ENCODE measurements at regions not wholly inside any gene's neighbourhood (a gene's known extent, or its start where the extent isn't known, plus 50 kb on each side); places are given as distances from the start of the nearest gene placed in this dataset.

DNA sequence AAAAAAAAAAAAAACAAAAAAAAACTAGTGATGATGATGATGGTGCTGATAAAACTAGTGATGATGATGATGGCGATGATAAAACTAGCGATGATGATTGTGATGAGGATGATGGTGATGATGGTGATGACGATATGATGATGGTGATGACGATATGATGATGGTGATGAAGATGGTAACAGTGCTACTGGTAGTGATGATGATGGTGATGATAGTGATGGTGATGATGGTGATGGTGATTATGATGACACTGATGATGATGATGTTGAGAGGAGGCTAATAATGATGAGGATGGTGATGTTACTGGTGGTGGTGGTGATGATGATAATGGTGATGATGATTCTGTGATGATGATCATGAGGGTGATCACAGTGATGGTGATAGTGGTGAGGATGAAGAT lies 345.5 kb upstream of the CDH4 start:
- peaks cover 4% of the 10 kb centered on the region for H3K9me3 ChIP-seq (ENCODE audit: control insufficient read depth, low read length)
- H3K4me1 ChIP-seq (ENCODE audit: control insufficient read depth in 1 of 2, insufficient read depth in 2 of 2, low read length in 2 of 2), result no peaks in the 10 kb centered on the region
- no peaks in the 10 kb centered on the region for H3K36me3 ChIP-seq (ENCODE audit: control insufficient read depth in 1 of 2, insufficient read depth in 2 of 2, low read length in 1 of 2)
- intact Hi-C loops (cut with DNase I), result no loop called here
- H3K27ac ChIP-seq (ENCODE audit: low read depth in 1 of 2, low read length in 2 of 2), result no peak overlapping the region
- ATAC-seq (ENCODE audit: low FRiP score) (no peak), DNase-seq (no peak)
- no peaks in the 10 kb centered on the region for H3K27me3 ChIP-seq (ENCODE audit: control insufficient read depth in 1 of 2, insufficient read depth in 2 of 2, low read length in 1 of 2)
- 90 to 91% methylated on average over 4 of the region's 4 CpGs for WGBS, 2 donors
- no peak overlapping the region for H3K4me3 ChIP-seq (ENCODE audit: low read length in 2 of 2)

DNA sequence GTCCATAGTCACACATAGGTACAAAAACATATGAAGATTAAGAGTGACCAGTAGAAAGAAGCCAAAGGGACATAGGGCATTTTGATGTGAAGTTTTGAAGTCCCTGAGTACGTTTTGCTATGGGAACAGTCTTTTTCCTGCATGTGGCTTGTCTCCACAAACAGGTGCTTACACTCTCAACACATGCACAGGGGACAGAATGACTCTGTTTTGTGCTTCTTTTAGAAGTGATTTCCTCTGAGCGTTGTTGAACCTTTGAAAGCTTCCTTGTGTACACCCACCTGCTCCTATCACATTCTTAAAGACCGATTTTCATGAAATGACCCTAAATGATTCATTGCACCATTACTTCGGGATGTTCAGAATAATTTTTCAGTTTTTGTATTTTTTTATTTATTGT lies 338.8 kb upstream of the CDH4 start:
- 69 to 72% methylated on average over 4 of the region's 4 CpGs for WGBS, 2 donors
- Histone ChIP-seq H3K9me3 (ENCODE audit: control insufficient read depth, low read length) (no peaks in the 10 kb centered on the region), H3K4me3 (ENCODE audit: low read length in 2 of 2) (no peak overlapping the region), H3K27ac (ENCODE audit: low read depth in 1 of 2, low read length in 2 of 2) (no peak overlapping the region), H3K4me1 (ENCODE audit: control insufficient read depth in 1 of 2, insufficient read depth in 2 of 2, low read length in 2 of 2) (no peaks in the 10 kb centered on the region), H3K36me3 (ENCODE audit: control insufficient read depth in 1 of 2, insufficient read depth in 2 of 2, low read length in 1 of 2) (no peaks in the 10 kb centered on the region), H3K27me3 (ENCODE audit: control insufficient read depth in 1 of 2, insufficient read depth in 2 of 2, low read length in 1 of 2) (no peaks in the 10 kb centered on the region)
- intact Hi-C loops (cut with DNase I), result no loop called here
- no peak for DNase-seq
- ATAC-seq (ENCODE audit: low FRiP score), result no peak

DNA sequence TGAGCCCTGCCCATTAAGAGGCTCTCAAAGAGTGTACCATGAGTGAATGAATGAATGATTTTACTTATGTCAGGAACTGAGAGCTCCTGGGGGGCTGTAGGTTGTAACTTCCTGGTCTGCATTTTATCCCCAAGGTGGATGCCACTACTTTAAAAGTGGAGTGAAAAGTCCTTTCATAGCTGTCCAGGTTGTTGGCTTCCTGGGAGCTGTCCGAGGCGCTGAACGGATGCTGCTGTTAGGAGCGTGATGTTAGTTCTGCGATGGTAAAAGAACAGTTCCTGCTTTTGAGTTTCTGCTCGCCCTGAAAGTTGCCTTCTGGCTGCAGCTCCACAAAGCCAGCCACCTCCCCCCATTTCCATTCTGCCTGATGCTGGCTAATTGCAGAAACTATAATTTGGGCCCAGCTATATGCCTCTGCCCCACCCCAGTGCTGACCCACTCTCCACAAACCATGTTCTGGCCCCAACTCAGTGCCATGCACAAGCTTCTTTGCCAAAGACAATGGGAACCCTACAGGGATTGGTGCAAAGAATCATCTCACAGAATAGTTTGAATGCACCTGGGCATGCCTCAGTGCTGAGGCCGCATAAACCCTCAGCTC lies 330.9 kb upstream of the CDH4 start:
- H3K9me3 ChIP-seq (ENCODE audit: control insufficient read depth, low read length), result no peaks in the 10 kb centered on the region
- WGBS, 2 donors, result 40 to 45% methylated on average over 7 of the region's 7 CpGs
- H3K4me3 ChIP-seq (ENCODE audit: low read length in 2 of 2), result no peak overlapping the region
- no peak overlapping the region for H3K27ac ChIP-seq (ENCODE audit: low read depth in 1 of 2, low read length in 2 of 2)
- H3K4me1 ChIP-seq (ENCODE audit: control insufficient read depth in 1 of 2, insufficient read depth in 2 of 2, low read length in 2 of 2), result no peaks in the 10 kb centered on the region
- no peaks in the 10 kb centered on the region for H3K27me3 ChIP-seq (ENCODE audit: control insufficient read depth in 1 of 2, insufficient read depth in 2 of 2, low read length in 1 of 2)
- H3K36me3 ChIP-seq (ENCODE audit: control insufficient read depth in 1 of 2, insufficient read depth in 2 of 2, low read length in 1 of 2), result no peaks in the 10 kb centered on the region
- no peak for DNase-seq
- ATAC-seq (ENCODE audit: low FRiP score), result no peak
- intact Hi-C loops (cut with DNase I), result no loop called here

DNA sequence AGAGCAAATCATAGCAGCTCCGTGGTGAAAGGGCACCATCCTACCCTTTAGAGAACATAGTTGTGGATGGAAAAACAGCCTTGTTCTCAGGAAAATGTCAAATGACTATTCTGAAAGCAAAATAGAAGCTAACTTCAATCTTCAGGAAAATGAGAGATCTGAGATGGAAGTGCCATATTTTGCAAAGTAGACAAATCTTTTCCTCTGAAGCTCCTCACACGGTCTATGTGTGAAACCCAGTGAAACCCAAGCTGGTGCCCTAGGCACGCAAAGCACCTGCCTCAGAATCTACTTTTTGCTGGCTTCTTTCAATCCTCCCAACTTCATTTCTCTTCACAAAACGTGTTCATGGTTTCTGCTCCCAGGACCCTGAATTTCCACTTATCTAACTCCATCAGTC lies 325.2 kb upstream of the CDH4 start:
- H3K36me3 ChIP-seq (ENCODE audit: control insufficient read depth in 1 of 2, insufficient read depth in 2 of 2, low read length in 1 of 2), result no peaks in the 10 kb centered on the region
- no peaks in the 10 kb centered on the region for H3K27me3 ChIP-seq (ENCODE audit: control insufficient read depth in 1 of 2, insufficient read depth in 2 of 2, low read length in 1 of 2)
- no peaks in the 10 kb centered on the region for H3K9me3 ChIP-seq (ENCODE audit: control insufficient read depth, low read length)
- ATAC-seq (ENCODE audit: low FRiP score), result no peak
- DNase-seq, result no peak
- H3K27ac ChIP-seq (ENCODE audit: low read depth in 1 of 2, low read length in 2 of 2), result no peak overlapping the region
- no peaks in the 10 kb centered on the region for H3K4me1 ChIP-seq (ENCODE audit: control insufficient read depth in 1 of 2, insufficient read depth in 2 of 2, low read length in 2 of 2)
- 59 to 73% methylated on average over 4 of the region's 4 CpGs for WGBS, 2 donors
- no peak overlapping the region for H3K4me3 ChIP-seq (ENCODE audit: low read length in 2 of 2)
- intact Hi-C loops (cut with DNase I), result no loop called here

DNA sequence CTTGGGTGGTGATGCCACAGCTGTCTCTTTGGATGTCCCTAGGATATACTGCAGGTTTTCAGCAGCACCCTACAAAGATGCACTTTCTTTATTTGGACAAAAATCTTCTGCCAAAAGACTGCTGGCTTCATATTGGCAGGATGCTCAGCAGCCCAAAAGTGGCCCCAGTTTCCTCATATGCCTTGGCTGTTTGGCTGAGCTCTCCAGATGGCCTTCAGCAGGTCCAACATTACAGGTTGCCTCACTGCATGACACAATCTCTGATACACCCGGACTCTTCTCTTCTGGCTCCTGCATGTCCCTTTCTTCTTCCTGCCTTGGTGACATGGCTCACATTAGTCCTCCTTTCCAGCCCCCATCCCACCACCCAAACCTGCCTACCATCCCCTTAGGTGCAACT lies 323.7 kb upstream of the CDH4 start:
- no peaks in the 10 kb centered on the region for H3K4me1 ChIP-seq (ENCODE audit: control insufficient read depth in 1 of 2, insufficient read depth in 2 of 2, low read length in 2 of 2)
- no peak overlapping the region for H3K4me3 ChIP-seq (ENCODE audit: low read length in 2 of 2)
- ATAC-seq (ENCODE audit: low FRiP score), result no peak
- WGBS, 2 donors, result 65 to 78% methylated on average over 1 of the region's 1 CpG
- H3K9me3 ChIP-seq (ENCODE audit: control insufficient read depth, low read length), result no peaks in the 10 kb centered on the region
- H3K27me3 ChIP-seq (ENCODE audit: control insufficient read depth in 1 of 2, insufficient read depth in 2 of 2, low read length in 1 of 2), result no peaks in the 10 kb centered on the region
- intact Hi-C loops (cut with DNase I), result no loop called here
- DNase-seq, result no peak
- no peaks in the 10 kb centered on the region for H3K36me3 ChIP-seq (ENCODE audit: control insufficient read depth in 1 of 2, insufficient read depth in 2 of 2, low read length in 1 of 2)
- H3K27ac ChIP-seq (ENCODE audit: low read depth in 1 of 2, low read length in 2 of 2), result no peak overlapping the region

DNA sequence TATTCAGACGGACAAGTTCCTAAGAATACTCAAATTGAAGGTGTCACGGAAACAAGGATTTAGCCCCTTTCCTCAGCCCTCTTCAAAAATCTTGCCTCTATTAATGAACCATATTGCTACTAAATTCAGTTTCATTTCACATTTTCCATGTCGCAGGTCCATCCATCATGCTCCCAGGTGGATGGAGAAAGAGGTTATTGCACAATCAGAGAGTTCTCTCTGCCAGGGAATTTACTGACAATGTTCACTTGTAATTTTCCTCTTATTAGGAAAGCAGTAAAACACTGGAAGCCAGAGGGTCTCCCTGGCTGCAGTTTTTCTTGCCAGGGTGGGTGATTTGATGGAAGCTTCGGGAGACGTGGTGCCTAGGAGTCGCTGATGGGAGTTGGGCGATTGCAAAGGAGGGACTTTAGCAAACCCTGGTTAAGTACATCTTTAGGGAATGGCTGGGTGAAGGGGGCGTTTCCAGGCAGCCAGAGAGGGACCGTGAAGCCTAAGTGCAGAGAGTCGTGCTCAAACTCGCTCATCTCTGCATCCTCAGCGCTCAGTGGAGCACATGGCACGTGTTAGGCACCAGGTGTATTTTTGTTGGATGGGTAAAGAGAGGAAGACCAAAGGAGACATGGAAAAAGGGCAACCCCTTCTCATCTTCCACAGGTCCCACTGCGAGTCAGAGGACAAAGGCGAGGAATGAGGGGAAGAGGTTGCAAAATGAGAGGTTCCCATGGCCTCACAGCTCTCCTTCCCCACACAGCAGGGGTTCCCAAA lies 321.9 kb upstream of the CDH4 start:
- no peaks in the 10 kb centered on the region for H3K36me3 ChIP-seq (ENCODE audit: control insufficient read depth in 1 of 2, insufficient read depth in 2 of 2, low read length in 1 of 2)
- intact Hi-C loops (cut with DNase I), result no loop called here
- no peaks in the 10 kb centered on the region for H3K4me1 ChIP-seq (ENCODE audit: control insufficient read depth in 1 of 2, insufficient read depth in 2 of 2, low read length in 2 of 2)
- DNase-seq (no peak), ATAC-seq (ENCODE audit: low FRiP score) (no peak)
- no peak overlapping the region for H3K27ac ChIP-seq (ENCODE audit: low read depth in 1 of 2, low read length in 2 of 2)
- H3K9me3 ChIP-seq (ENCODE audit: control insufficient read depth, low read length), result no peaks in the 10 kb centered on the region
- no peak overlapping the region for H3K4me3 ChIP-seq (ENCODE audit: low read length in 2 of 2)
- WGBS, 2 donors, result 73 to 76% methylated on average over 15 of the region's 15 CpGs
- no peaks in the 10 kb centered on the region for H3K27me3 ChIP-seq (ENCODE audit: control insufficient read depth in 1 of 2, insufficient read depth in 2 of 2, low read length in 1 of 2)

DNA sequence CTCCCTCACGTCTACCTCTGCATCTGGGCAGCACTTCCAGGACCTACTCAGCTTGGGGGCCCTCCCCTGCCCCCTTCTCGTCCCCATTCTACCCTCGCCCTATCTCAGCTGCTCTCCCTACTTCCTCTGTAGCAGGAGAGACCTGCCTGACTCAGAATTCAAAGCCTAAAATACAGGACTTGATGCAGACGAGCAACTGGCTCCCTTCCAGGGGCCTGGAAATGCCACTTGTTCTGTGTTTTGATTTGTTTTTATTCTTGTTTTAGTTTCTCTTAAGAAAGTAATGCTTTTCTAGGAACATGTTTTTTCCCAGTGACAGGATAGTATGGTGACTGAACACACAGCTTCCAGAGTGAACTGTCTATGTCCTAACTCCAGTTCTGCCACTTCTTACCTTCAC lies 320.4 kb upstream of the CDH4 start:
- Histone ChIP-seq H3K9me3 (ENCODE audit: control insufficient read depth, low read length) (no peaks in the 10 kb centered on the region), H3K4me3 (ENCODE audit: low read length in 2 of 2) (no peak overlapping the region), H3K27me3 (ENCODE audit: control insufficient read depth in 1 of 2, insufficient read depth in 2 of 2, low read length in 1 of 2) (no peaks in the 10 kb centered on the region), H3K36me3 (ENCODE audit: control insufficient read depth in 1 of 2, insufficient read depth in 2 of 2, low read length in 1 of 2) (no peaks in the 10 kb centered on the region), H3K4me1 (ENCODE audit: control insufficient read depth in 1 of 2, insufficient read depth in 2 of 2, low read length in 2 of 2) (no peaks in the 10 kb centered on the region), H3K27ac (ENCODE audit: low read depth in 1 of 2, low read length in 2 of 2) (no peak overlapping the region)
- intact Hi-C loops (cut with DNase I), result no loop called here
- ATAC-seq (ENCODE audit: low FRiP score), result no peak
- DNase-seq, result no peak
- 18 to 38% methylated on average over 4 of the region's 4 CpGs for WGBS, 2 donors

DNA sequence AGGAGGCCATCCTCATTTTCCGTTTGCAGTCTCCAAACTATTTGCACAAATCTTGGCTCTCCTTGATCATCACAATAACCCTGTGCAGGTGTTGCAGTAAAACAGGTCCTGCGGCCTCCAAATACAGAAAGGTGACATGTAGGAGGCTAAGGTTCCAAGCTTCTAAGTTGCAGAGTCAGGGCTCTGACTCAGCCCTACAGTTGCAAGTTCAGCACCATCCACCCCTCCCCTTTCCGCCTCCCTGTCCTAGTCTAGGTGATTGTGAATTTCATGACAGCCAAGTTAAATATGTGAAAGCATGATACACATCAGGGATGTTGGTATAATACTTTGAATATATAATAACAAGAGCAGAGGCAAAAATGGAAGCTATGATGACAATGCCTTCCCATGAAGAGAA lies 317.3 kb upstream of the CDH4 start:
- no peaks in the 10 kb centered on the region for H3K4me1 ChIP-seq (ENCODE audit: control insufficient read depth in 1 of 2, insufficient read depth in 2 of 2, low read length in 2 of 2)
- intact Hi-C loops (cut with DNase I), result no loop called here

DNA sequence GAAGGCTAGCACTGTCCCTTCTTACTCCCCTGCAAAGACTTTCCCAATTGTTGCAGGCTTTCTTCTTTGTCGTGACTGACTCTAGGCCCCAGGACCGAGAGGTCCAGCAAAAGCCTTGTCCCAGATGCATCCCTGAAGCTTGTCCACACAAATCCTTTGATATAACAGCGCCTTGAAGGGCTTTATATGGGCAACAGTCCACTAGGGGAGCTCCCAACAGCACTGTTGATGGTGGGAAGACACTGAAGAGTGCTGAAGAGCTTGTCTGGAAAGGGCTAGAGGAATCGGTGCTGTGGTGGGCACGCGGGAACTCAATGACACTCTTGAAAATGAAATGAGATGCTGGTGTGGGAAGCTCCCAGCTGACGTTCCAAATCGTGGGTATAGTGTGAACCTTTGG lies 316.1 kb upstream of the CDH4 start:
- Histone ChIP-seq H3K27ac (ENCODE audit: low read depth in 1 of 2, low read length in 2 of 2) (no peak overlapping the region), H3K4me3 (ENCODE audit: low read length in 2 of 2) (no peak overlapping the region), H3K9me3 (ENCODE audit: control insufficient read depth, low read length) (no peaks in the 10 kb centered on the region), H3K27me3 (ENCODE audit: control insufficient read depth in 1 of 2, insufficient read depth in 2 of 2, low read length in 1 of 2) (no peaks in the 10 kb centered on the region), H3K4me1 (ENCODE audit: control insufficient read depth in 1 of 2, insufficient read depth in 2 of 2, low read length in 2 of 2) (no peaks in the 10 kb centered on the region), H3K36me3 (ENCODE audit: control insufficient read depth in 1 of 2, insufficient read depth in 2 of 2, low read length in 1 of 2) (no peaks in the 10 kb centered on the region)
- intact Hi-C loops (cut with DNase I), result no loop called here
- ATAC-seq (ENCODE audit: low FRiP score) (no peak), DNase-seq (no peak)
- 72 to 74% methylated on average over 8 of the region's 8 CpGs for WGBS, 2 donors

More for the DNA sequence above, 317.3 kb upstream of the CDH4 start:
- no peak overlapping the region for H3K27ac ChIP-seq (ENCODE audit: low read depth in 1 of 2, low read length in 2 of 2)
- WGBS, 2 donors, result 80 to 82% methylated on average over 3 of the region's 3 CpGs
- DNase-seq (no peak), ATAC-seq (ENCODE audit: low FRiP score) (no peak)
- no peaks in the 10 kb centered on the region for H3K36me3 ChIP-seq (ENCODE audit: control insufficient read depth in 1 of 2, insufficient read depth in 2 of 2, low read length in 1 of 2)
- no peak overlapping the region for H3K4me3 ChIP-seq (ENCODE audit: low read length in 2 of 2)
- H3K27me3 ChIP-seq (ENCODE audit: control insufficient read depth in 1 of 2, insufficient read depth in 2 of 2, low read length in 1 of 2), result no peaks in the 10 kb centered on the region
- no peaks in the 10 kb centered on the region for H3K9me3 ChIP-seq (ENCODE audit: control insufficient read depth, low read length)
